GM21381 (cell line): ENCODE measurements at regions not wholly inside any gene's neighbourhood (a gene's known extent, or its start where the extent isn't known, plus 50 kb on each side); places are given as distances from the start of the nearest gene placed in this dataset.
"Not testable (repeated sequence)": the region's sequence is repeated elsewhere in the genome, so short reads cannot be mapped to it uniquely, and the experiment has no call there.

ENCODE experiments used
- ATAC-seq: cut with Tn5 transposase; IDR thresholded peaks from one replicate; pipeline ENCODE4 v1.9.1; 2021; ENCODE audit warnings: mild to moderate bottlenecking, moderate library complexity; ENCODE audit not compliant: unreplicated experiment

GRCh38 chr6:60991427-60992028, 1294.5 kb downstream of the KHDRBS2 start:
- ATAC-seq: no peak

- ATAC-seq: no peak
These were observed 1333.5 kb downstream of the KHDRBS2 start for GRCh38 chr6:60952500-60952899.

- ATAC-seq: not testable (repeated sequence)
These were observed 1335.7 kb downstream of the KHDRBS2 start for GRCh38 chr6:60950221-60950923.

GRCh38 chr6:60947416-60947815, 1338.6 kb downstream of the KHDRBS2 start:
- not testable (repeated sequence) for ATAC-seq

- ATAC-seq: not testable (repeated sequence)
These were observed 1341.2 kb downstream of the KHDRBS2 start for GRCh38 chr6:60944803-60945202.

GRCh38 chr6:60935970-60936369, 1350.1 kb downstream of the KHDRBS2 start:
- not testable (repeated sequence) for ATAC-seq

- not testable (repeated sequence) for ATAC-seq
These were observed 1366.4 kb downstream of the KHDRBS2 start for GRCh38 chr6:60919652-60920051.

GRCh38 chr6:60903860-60904259, 1382.2 kb downstream of the KHDRBS2 start:
- ATAC-seq: not testable (repeated sequence)

GRCh38 chr6:60893374-60893773, 1392.7 kb downstream of the KHDRBS2 start:
- not testable (repeated sequence) for ATAC-seq

GRCh38 chr6:60891606-60892005, 1394.4 kb downstream of the KHDRBS2 start:
- ATAC-seq: no peak

GRCh38 chr6:60877396-60877795, 1408.6 kb downstream of the KHDRBS2 start:
- not testable (repeated sequence) for ATAC-seq

GRCh38 chr6:60870779-60871178, 1415.2 kb downstream of the KHDRBS2 start:
- not testable (repeated sequence) for ATAC-seq

- ATAC-seq: no peak
These were observed 1418.5 kb downstream of the KHDRBS2 start for GRCh38 chr6:60867548-60867947.

- ATAC-seq: not testable (repeated sequence)
These were observed 1442.6 kb downstream of the KHDRBS2 start for GRCh38 chr6:60843175-60843982.

GRCh38 chr6:60830726-60831125, 1455.3 kb downstream of the KHDRBS2 start:
- ATAC-seq: not testable (repeated sequence)

- not testable (repeated sequence) for ATAC-seq
These were observed 1463.4 kb downstream of the KHDRBS2 start for GRCh38 chr6:60822597-60822996.

GRCh38 chr6:60818072-60818471, 1468.0 kb downstream of the KHDRBS2 start:
- ATAC-seq: not testable (repeated sequence)

GRCh38 chr6:60814784-60815183, 1471.2 kb downstream of the KHDRBS2 start:
- ATAC-seq: not testable (repeated sequence)

GRCh38 chr6:60813897-60814596, 1472.0 kb downstream of the KHDRBS2 start:
- ATAC-seq: not testable (repeated sequence)

- ATAC-seq: not testable (repeated sequence)
These were observed 1475.8 kb downstream of the KHDRBS2 start for GRCh38 chr6:60810216-60810615.

- not testable (repeated sequence) for ATAC-seq
These were observed 1486.9 kb downstream of the KHDRBS2 start for GRCh38 chr6:60799146-60799545.
